T-helper 17 cell (primary cell): ENCODE measurements at regions not wholly inside any gene's neighbourhood (a gene's known extent, or its start where the extent isn't known, plus 50 kb on each side); places are given as distances from the start of the nearest gene placed in this dataset.
"Not testable (repeated sequence)": the region's sequence is repeated elsewhere in the genome, so short reads cannot be mapped to it uniquely, and the experiment has no call there.

Source experiments
- ATAC-seq: fragments of 150-1000 bp; cut with Tn5 transposase; 2 replicates; pipeline ENCODE4 v1.10.0; 2021; ENCODE audit warnings: mild to moderate bottlenecking, moderate library complexity
- DNase-seq, 3 donors: peaks; one replicate each; pipeline versions ENCODE4 v3.0.0 to v3.0.0-alpha.2; 2020 to 2021
- H3K9me3 ChIP-seq: one replicate; pipeline ENCODE4 v1.7.0; 2013; ENCODE audit warnings: low read length, mild to moderate bottlenecking; ENCODE audit not compliant: control insufficient read depth, poor library complexity, severe bottlenecking
- H3K27ac Mint-ChIP-seq: one replicate; pipeline ENCODE4 v1.8.0; 2022; ENCODE audit warnings: mild to moderate bottlenecking, moderate library complexity, mixed read lengths
- H3K27me3 Mint-ChIP-seq: one replicate; pipeline ENCODE4 v1.8.0; 2022; ENCODE audit warnings: mixed read lengths
- H3K36me3 Mint-ChIP-seq: one replicate; pipeline ENCODE4 v1.8.0; 2022; ENCODE audit warnings: low read depth, mixed read lengths
- H3K4me1 Mint-ChIP-seq: one replicate; pipeline ENCODE4 v1.8.0; 2022; ENCODE audit warnings: mild to moderate bottlenecking, mixed read lengths
- H3K4me3 Mint-ChIP-seq: one replicate; pipeline ENCODE4 v1.8.0; 2022; ENCODE audit warnings: mild to moderate bottlenecking, moderate library complexity, mixed read lengths

GRCh38 chr21:35982717-35983116 lies 77.6 kb downstream of the SETD4 start:
- Mint-ChIP-seq H3K4me3 (no peak overlapping the region), H3K4me1 (no peaks in the 10 kb centered on the region), H3K27me3 (peaks cover 45% of the 10 kb centered on the region), H3K36me3 (no peaks in the 10 kb centered on the region), H3K27ac (no peak overlapping the region)
- no peak for ATAC-seq
- no peaks in the 10 kb centered on the region for H3K9me3 ChIP-seq
- no peak for DNase-seq

- H3K27me3 Mint-ChIP-seq: peaks cover 49% of the 10 kb centered on the region
- H3K4me1 Mint-ChIP-seq: no peaks in the 10 kb centered on the region
- no peak overlapping the region for H3K27ac Mint-ChIP-seq
- no peaks in the 10 kb centered on the region for H3K9me3 ChIP-seq
- DNase-seq (no peak), ATAC-seq (no peak)
- no peaks in the 10 kb centered on the region for H3K36me3 Mint-ChIP-seq
- H3K4me3 Mint-ChIP-seq: no peak overlapping the region
Observed at GRCh38 chr21:35981514-35982070, 78.7 kb downstream of the SETD4 start.

GRCh38 chr21:35980821-35981220 lies 79.5 kb downstream of the SETD4 start:
- no peaks in the 10 kb centered on the region for H3K9me3 ChIP-seq
- Mint-ChIP-seq H3K27me3 (peaks cover 51% of the 10 kb centered on the region), H3K36me3 (no peaks in the 10 kb centered on the region), H3K4me1 (no peaks in the 10 kb centered on the region), H3K27ac (no peak overlapping the region), H3K4me3 (no peak overlapping the region)
- no peak for ATAC-seq
- no peak for DNase-seq

GRCh38 chr21:35977860-35978259 lies 82.5 kb downstream of the SETD4 start:
- peaks cover 52% of the 10 kb centered on the region for H3K27me3 Mint-ChIP-seq
- not testable (repeated sequence) for H3K4me1 Mint-ChIP-seq, H3K27ac Mint-ChIP-seq, DNase-seq, H3K4me3 Mint-ChIP-seq, H3K9me3 ChIP-seq, ATAC-seq, H3K36me3 Mint-ChIP-seq

- peaks cover 53% of the 10 kb centered on the region for H3K27me3 Mint-ChIP-seq
- no peak overlapping the region for H3K4me3 Mint-ChIP-seq
- H3K4me1 Mint-ChIP-seq: no peaks in the 10 kb centered on the region
- ATAC-seq: no peak
- H3K36me3 Mint-ChIP-seq: no peaks in the 10 kb centered on the region
- no peak overlapping the region for H3K27ac Mint-ChIP-seq
- DNase-seq: no peak
- H3K9me3 ChIP-seq: no peaks in the 10 kb centered on the region
Observed at GRCh38 chr21:35976929-35977328, 83.4 kb downstream of the SETD4 start.

GRCh38 chr21:35976481-35976880 lies 83.8 kb downstream of the SETD4 start:
- H3K4me3 Mint-ChIP-seq: no peak overlapping the region

GRCh38 chr21:35974775-35975174 lies 85.6 kb downstream of the SETD4 start:
- no peak overlapping the region for H3K27ac Mint-ChIP-seq
- no peaks in the 10 kb centered on the region for H3K4me1 Mint-ChIP-seq
- no peak for ATAC-seq
- H3K9me3 ChIP-seq: no peaks in the 10 kb centered on the region
- H3K4me3 Mint-ChIP-seq: no peak overlapping the region
- peaks cover 52% of the 10 kb centered on the region for H3K27me3 Mint-ChIP-seq
- H3K36me3 Mint-ChIP-seq: peaks cover 2% of the 10 kb centered on the region
- DNase-seq: no peak

More at GRCh38 chr21:35976481-35976880, 83.8 kb downstream of the SETD4 start:
- no peaks in the 10 kb centered on the region for H3K9me3 ChIP-seq
- ATAC-seq (no peak), DNase-seq (no peak)
- no peaks in the 10 kb centered on the region for H3K36me3 Mint-ChIP-seq
- no peaks in the 10 kb centered on the region for H3K4me1 Mint-ChIP-seq
- H3K27ac Mint-ChIP-seq: no peak overlapping the region
- peaks cover 49% of the 10 kb centered on the region for H3K27me3 Mint-ChIP-seq

- peaks cover 43% of the 10 kb centered on the region for H3K27me3 Mint-ChIP-seq
Observed at GRCh38 chr21:35971824-35972223, 88.5 kb downstream of the SETD4 start.

GRCh38 chr21:35969281-35969680 lies 91.0 kb downstream of the SETD4 start:
- peaks cover 2% of the 10 kb centered on the region for H3K36me3 Mint-ChIP-seq
- no peak overlapping the region for H3K27ac Mint-ChIP-seq

More at GRCh38 chr21:35971824-35972223, 88.5 kb downstream of the SETD4 start:
- H3K36me3 Mint-ChIP-seq: peaks cover 2% of the 10 kb centered on the region
- DNase-seq (no peak), ATAC-seq (no peak)
- no peak overlapping the region for H3K4me3 Mint-ChIP-seq
- H3K4me1 Mint-ChIP-seq: no peaks in the 10 kb centered on the region
- H3K9me3 ChIP-seq: no peaks in the 10 kb centered on the region
- H3K27ac Mint-ChIP-seq: no peak overlapping the region

GRCh38 chr21:35968564-35968963 lies 91.8 kb downstream of the SETD4 start:
- H3K9me3 ChIP-seq: no peaks in the 10 kb centered on the region
- no peak for DNase-seq
- H3K27ac Mint-ChIP-seq: no peak overlapping the region
- peaks cover 44% of the 10 kb centered on the region for H3K27me3 Mint-ChIP-seq
- H3K4me1 Mint-ChIP-seq: peaks cover 4% of the 10 kb centered on the region
- ATAC-seq: no peak
- peaks cover 2% of the 10 kb centered on the region for H3K36me3 Mint-ChIP-seq
- H3K4me3 Mint-ChIP-seq: no peak overlapping the region

More at GRCh38 chr21:35969281-35969680, 91.0 kb downstream of the SETD4 start:
- ATAC-seq (no peak), DNase-seq (no peak)
- no peak overlapping the region for H3K4me3 Mint-ChIP-seq
- peaks cover 4% of the 10 kb centered on the region for H3K4me1 Mint-ChIP-seq
- H3K27me3 Mint-ChIP-seq: peaks cover 44% of the 10 kb centered on the region
- H3K9me3 ChIP-seq: no peaks in the 10 kb centered on the region

- Mint-ChIP-seq H3K27ac (no peak overlapping the region), H3K27me3 (peaks cover 41% of the 10 kb centered on the region), H3K4me3 (no peak overlapping the region), H3K36me3 (peaks cover 2% of the 10 kb centered on the region), H3K4me1 (peaks cover 4% of the 10 kb centered on the region)
- no peak for ATAC-seq
- H3K9me3 ChIP-seq: no peaks in the 10 kb centered on the region
- no peak for DNase-seq
Observed at GRCh38 chr21:35965699-35966098, 94.6 kb downstream of the SETD4 start.

GRCh38 chr21:35963920-35964451 lies 96.3 kb downstream of the SETD4 start:
- Mint-ChIP-seq H3K27ac (no peak overlapping the region), H3K27me3 (peaks cover 38% of the 10 kb centered on the region), H3K4me3 (no peak overlapping the region), H3K36me3 (no peaks in the 10 kb centered on the region), H3K4me1 (peaks cover 4% of the 10 kb centered on the region)
- ATAC-seq (no peak), DNase-seq (no peak)
- H3K9me3 ChIP-seq: no peaks in the 10 kb centered on the region

GRCh38 chr21:35962917-35963316 lies 97.4 kb downstream of the SETD4 start:
- Mint-ChIP-seq H3K36me3 (no peaks in the 10 kb centered on the region), H3K27ac (no peak overlapping the region), H3K4me3 (no peak overlapping the region)

GRCh38 chr21:35954066-35954465 lies 106.3 kb downstream of the SETD4 start:
- peaks cover 15% of the 10 kb centered on the region for H3K27me3 Mint-ChIP-seq
- DNase-seq (no peak), ATAC-seq (no peak)
- H3K27ac Mint-ChIP-seq: no peak overlapping the region
- no peaks in the 10 kb centered on the region for H3K36me3 Mint-ChIP-seq
- no peaks in the 10 kb centered on the region for H3K9me3 ChIP-seq
- no peak overlapping the region for H3K4me3 Mint-ChIP-seq
- H3K4me1 Mint-ChIP-seq: no peaks in the 10 kb centered on the region

More at GRCh38 chr21:35962917-35963316, 97.4 kb downstream of the SETD4 start:
- Mint-ChIP-seq H3K27me3 (peaks cover 33% of the 10 kb centered on the region), H3K4me1 (peaks cover 4% of the 10 kb centered on the region)
- DNase-seq (no peak), ATAC-seq (no peak)
- H3K9me3 ChIP-seq: no peaks in the 10 kb centered on the region
